ENCODE measurements at regions not wholly inside any gene's neighbourhood (a gene's known extent, or its start where the extent isn't known, plus 50 kb on each side); places are given as distances from the start of the nearest gene placed in this dataset.

DNA sequence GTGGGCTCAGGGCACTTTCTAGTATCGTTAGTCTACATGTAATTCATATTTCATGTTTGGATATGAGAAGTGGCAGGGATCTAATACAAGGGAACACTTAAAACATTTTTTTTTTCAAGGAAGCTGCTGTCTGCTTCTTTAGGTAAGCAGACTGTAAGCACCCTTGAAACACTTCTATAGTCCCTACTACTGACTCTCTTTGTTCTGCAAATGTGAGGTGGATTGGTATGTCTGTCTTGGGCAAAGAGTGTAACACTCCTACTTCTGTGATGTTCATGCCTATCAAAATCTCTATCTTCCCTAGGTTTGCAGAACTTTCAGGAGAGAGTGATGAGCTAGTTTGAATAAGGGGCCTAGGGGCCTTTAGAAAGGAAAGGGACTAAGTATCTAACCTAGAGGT lies 93.9 kb downstream of the ZNF330 start:
- POLR2A ChIA-PET = interaction anchor here (0.7 to 1.2 kb wide), 2 partner anchors 9 to 275 kb away, joined by 4 read pairs; no protein-coding TSS in a partner anchor
- Histone ChIP-seq H3K9ac (ENCODE audit: insufficient read depth in 1 of 2, low read depth in 2 of 2, low read length in 2 of 2) (no peak overlapping the region), H3K9me3 (replicated peaks; ENCODE audit: control insufficient read depth, insufficient read depth, low read depth, low read length) (no peaks in the 10 kb centered on the region), H3K79me2 (ENCODE audit: control insufficient read depth, insufficient read depth, low read length) (no peaks in the 10 kb centered on the region), H3K4me1 (replicated peaks in 1 of 2; ENCODE audit: control insufficient read depth in 2 of 2, insufficient read depth in 2 of 2, low read length in 2 of 2) (no peaks in the 10 kb centered on the region), H3K4me2 (ENCODE audit: insufficient read depth, low read length) (no peak overlapping the region), H3K9me1 (ENCODE audit: control insufficient read depth, insufficient read depth, low read length) (no peaks in the 10 kb centered on the region), H3K4me3 (no peak overlapping the region), H3K27ac (ENCODE audit: extremely low read depth, low read depth, low read length) (no peak overlapping the region), H3K27me3 (ENCODE audit: control insufficient read depth in 2 of 2, insufficient read depth in 2 of 2, low read length in 2 of 2) (no peaks in the 10 kb centered on the region), H3K36me3 (ENCODE audit: control insufficient read depth, insufficient read depth, low read length) (peaks cover 4% of the 10 kb centered on the region), H2AFZ (ENCODE audit: low read depth, low read length) (no peak overlapping the region), H4K20me1 (replicated peaks; ENCODE audit: control insufficient read depth, insufficient read depth, low read length) (no peaks in the 10 kb centered on the region)
- CTCF ChIA-PET (ENCODE audit: low intra/inter-chr PET ratio) = no interaction called here
- intact Hi-C loops (cut with micrococcal nuclease) (no loop called here), in situ Hi-C loops (cut with MboI) (no loop called here)
- no peak for ATAC-seq
- BruUV-seq (replicated peaks) = no TSS peak
- FAIRE-seq = no peak
- no peak for DNase-seq (ENCODE audit: extremely low read depth in 1 of 4, low spot score in 3 of 4)
- 23% methylated on average over 1 of the region's 1 CpG for WGBS (ENCODE audit: insufficient coverage, low coverage, missing lambda C conversion rate)
- TF ChIP-seq, protein P1, sequence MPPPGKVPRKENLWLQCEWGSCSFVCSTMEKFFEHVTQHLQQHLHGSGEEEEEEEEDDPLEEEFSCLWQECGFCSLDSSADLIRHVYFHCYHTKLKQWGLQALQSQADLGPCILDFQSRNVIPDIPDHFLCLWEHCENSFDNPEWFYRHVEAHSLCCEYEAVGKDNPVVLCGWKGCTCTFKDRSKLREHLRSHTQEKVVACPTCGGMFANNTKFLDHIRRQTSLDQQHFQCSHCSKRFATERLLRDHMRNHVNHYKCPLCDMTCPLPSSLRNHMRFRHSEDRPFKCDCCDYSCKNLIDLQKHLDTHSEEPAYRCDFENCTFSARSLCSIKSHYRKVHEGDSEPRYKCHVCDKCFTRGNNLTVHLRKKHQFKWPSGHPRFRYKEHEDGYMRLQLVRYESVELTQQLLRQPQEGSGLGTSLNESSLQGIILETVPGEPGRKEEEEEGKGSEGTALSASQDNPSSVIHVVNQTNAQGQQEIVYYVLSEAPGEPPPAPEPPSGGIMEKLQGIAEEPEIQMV (tag; conservative IDR thresholded peaks at IDR 0.05; ENCODE audit: low read depth) = no peak
- TF ChIP-seq ERF (CRISPR knock-in tag; IDR thresholded peaks at IDR 0.05) = no peak
- TF ChIP-seq MAFK (IDR thresholded peaks at IDR 0.05; ENCODE audit: low read length) = no peak
- no peak for TF ChIP-seq NFE2L1 (tag; IDR thresholded peaks at IDR 0.05; ENCODE audit: borderline replicate concordance, low read depth)
- TF ChIP-seq CBX1 (IDR thresholded peaks at IDR 0.05; ENCODE audit: low read depth) = no peak
- no peak for TF ChIP-seq HMG20B (CRISPR knock-in tag; IDR thresholded peaks at IDR 0.05)
- no peak for TF ChIP-seq CXXC5 (CRISPR knock-in tag; IDR thresholded peaks at IDR 0.05)
- no peak for TF ChIP-seq STAT5B (CRISPR knock-in tag; IDR thresholded peaks at IDR 0.05)
- TF ChIP-seq RBM39 (optimal IDR thresholded peaks at IDR 0.05; ENCODE audit: low read depth, low read length) = no peak
- TF ChIP-seq PHTF2 (CRISPR knock-in tag; IDR thresholded peaks at IDR 0.05) = no peak
